ENCODE measurements at regions not wholly inside any gene's neighbourhood (a gene's known extent, or its start where the extent isn't known, plus 50 kb on each side); places are given as distances from the start of the nearest gene placed in this dataset.

- H3K27me3 ChIP-seq (ENCODE audit: insufficient read depth, low read depth): no peaks in the 10 kb centered on the region
- H3K4me3 ChIP-seq: no peak overlapping the region
- no peaks in the 10 kb centered on the region for H3K36me3 ChIP-seq (ENCODE audit: low read depth)
- TF ChIP-seq EZH2 (IDR thresholded peaks at IDR 0.05; ENCODE audit: low read depth) (no peak), CTCF (conservative IDR thresholded peaks at IDR 0.05) (no peak)
- H2AFZ ChIP-seq: no peak overlapping the region
- intact Hi-C loops (cut with micrococcal nuclease; ENCODE audit: unreplicated experiment): no loop called here
- ChIA-PET CTCF (interaction anchor here (0.8 kb wide), 1 partner anchor 211 kb away, joined by 4 read pairs; no protein-coding TSS in a partner anchor), POLR2A (ENCODE audit: unreplicated experiment) (no interaction called here)
- no TSS peak for BruUV-seq (replicated peaks)
- H3F3A ChIP-seq (ENCODE audit: insufficient read depth, low read depth): no peaks in the 10 kb centered on the region
- H3K27ac ChIP-seq: no peak overlapping the region
- H3K9me3 ChIP-seq (ENCODE audit: insufficient read depth, low read depth): no peaks in the 10 kb centered on the region
- no peak for DNase-seq
- H3K9me2 ChIP-seq (ENCODE audit: insufficient read depth): no peaks in the 10 kb centered on the region
- H3K79me2 ChIP-seq (ENCODE audit: low read depth): no peaks in the 10 kb centered on the region
- no peaks in the 10 kb centered on the region for H4K20me1 ChIP-seq (ENCODE audit: insufficient read depth)
- H3K4me2 ChIP-seq: no peak overlapping the region
- H3K4me1 ChIP-seq (replicated peaks; ENCODE audit: insufficient read depth): no peaks in the 10 kb centered on the region
Observed at GRCh38 chr9:102795532-102795931, 199.6 kb upstream of the CYLC2 start.

GRCh38 chr9:102779356-102779755 lies 215.8 kb upstream of the CYLC2 start:
- Histone ChIP-seq H3K79me2 (ENCODE audit: low read depth) (no peaks in the 10 kb centered on the region), H3K4me3 (no peak overlapping the region), H2AFZ (no peak overlapping the region), H3K4me2 (no peak overlapping the region), H4K20me1 (ENCODE audit: insufficient read depth) (no peaks in the 10 kb centered on the region), H3F3A (ENCODE audit: insufficient read depth, low read depth) (no peaks in the 10 kb centered on the region), H3K27ac (no peak overlapping the region), H3K9me3 (ENCODE audit: insufficient read depth, low read depth) (no peaks in the 10 kb centered on the region), H3K9me2 (ENCODE audit: insufficient read depth) (no peaks in the 10 kb centered on the region), H3K4me1 (replicated peaks; ENCODE audit: insufficient read depth) (no peaks in the 10 kb centered on the region), H3K36me3 (ENCODE audit: low read depth) (no peaks in the 10 kb centered on the region), H3K27me3 (ENCODE audit: insufficient read depth, low read depth) (no peaks in the 10 kb centered on the region)
- no peak for DNase-seq
- intact Hi-C loops (cut with micrococcal nuclease; ENCODE audit: unreplicated experiment): no loop called here
- CTCF ChIA-PET: no interaction called here
- POLR2A ChIA-PET (ENCODE audit: unreplicated experiment): no interaction called here
- BruUV-seq (replicated peaks): no TSS peak
- TF ChIP-seq EZH2 (IDR thresholded peaks at IDR 0.05; ENCODE audit: low read depth): no peak
- TF ChIP-seq CTCF (conservative IDR thresholded peaks at IDR 0.05): no peak

- no TSS peak for BruUV-seq (replicated peaks)
- no peak for DNase-seq
- Histone ChIP-seq H3K27ac (no peak overlapping the region), H3K4me2 (no peak overlapping the region), H2AFZ (no peak overlapping the region), H3K9me2 (ENCODE audit: insufficient read depth) (no peaks in the 10 kb centered on the region), H4K20me1 (ENCODE audit: insufficient read depth) (no peaks in the 10 kb centered on the region), H3K36me3 (ENCODE audit: low read depth) (no peaks in the 10 kb centered on the region), H3K27me3 (ENCODE audit: insufficient read depth, low read depth) (no peaks in the 10 kb centered on the region), H3K79me2 (ENCODE audit: low read depth) (no peaks in the 10 kb centered on the region), H3K4me1 (replicated peaks; ENCODE audit: insufficient read depth) (no peaks in the 10 kb centered on the region), H3K4me3 (no peak overlapping the region), H3K9me3 (ENCODE audit: insufficient read depth, low read depth) (no peaks in the 10 kb centered on the region), H3F3A (ENCODE audit: insufficient read depth, low read depth) (no peaks in the 10 kb centered on the region)
- no peak for TF ChIP-seq EZH2 (IDR thresholded peaks at IDR 0.05; ENCODE audit: low read depth)
- no peak for TF ChIP-seq CTCF (conservative IDR thresholded peaks at IDR 0.05)
- ChIA-PET POLR2A (ENCODE audit: unreplicated experiment) (no interaction called here), CTCF (no interaction called here)
- intact Hi-C loops (cut with micrococcal nuclease; ENCODE audit: unreplicated experiment): no loop called here
Observed at GRCh38 chr9:102778746-102779145, 216.4 kb upstream of the CYLC2 start.
